Thymus (tissue), 11 donors: ENCODE measurements at regions not wholly inside any gene's neighbourhood (a gene's known extent, or its start where the extent isn't known, plus 50 kb on each side); places are given as distances from the start of the nearest gene placed in this dataset.
"Not testable (repeated sequence)": the region's sequence is repeated elsewhere in the genome, so short reads cannot be mapped to it uniquely, and the experiment has no call there.

Source experiments
- DNase-seq, 9 donors: peaks; one replicate each; pipeline ENCODE4 v3.0.0-alpha.2; 2013; ENCODE audit warnings: low spot score in 9 of 9, low read depth in 6 of 9, missing footprints in 1 of 9
- H3K27ac ChIP-seq, 2 donors: one replicate each; pipeline ENCODE4 v1.5.1; 2013; ENCODE audit warnings: control low read depth in 1 of 2, low read depth in 1 of 2, low read length in 1 of 2, mild to moderate bottlenecking in 1 of 2, moderate library complexity in 1 of 2
- H3K27me3 ChIP-seq, 2 donors: one replicate each; pipeline ENCODE4 v1.5.1; 2013; ENCODE audit warnings: low read length in 1 of 2; ENCODE audit not compliant: control insufficient read depth in 2 of 2, insufficient read depth in 1 of 2
- H3K36me3 ChIP-seq, 2 donors: one replicate each; pipeline ENCODE4 v1.5.1; 2013; ENCODE audit warnings: low read length in 1 of 2, mild to moderate bottlenecking in 1 of 2, moderate library complexity in 1 of 2; ENCODE audit not compliant: control insufficient read depth in 2 of 2, insufficient read depth in 2 of 2
- H3K4me1 ChIP-seq, 2 donors: one replicate each; pipeline ENCODE4 v1.5.1; 2013; ENCODE audit warnings: low read length in 2 of 2; ENCODE audit not compliant: control insufficient read depth in 2 of 2, insufficient read depth in 2 of 2
- H3K4me3 ChIP-seq, 2 donors: one replicate each; pipeline ENCODE4 v1.5.1; 2013; ENCODE audit warnings: low read length in 2 of 2, control low read depth in 1 of 2, mild to moderate bottlenecking in 1 of 2
- H3K9me3 ChIP-seq, 2 donors: one replicate each; pipeline ENCODE4 v1.5.1; 2013; ENCODE audit warnings: low read length in 1 of 2, mild to moderate bottlenecking in 1 of 2; ENCODE audit not compliant: control insufficient read depth in 2 of 2, insufficient read depth in 1 of 2
- WGBS: extraction: QIAGEN DNeasy Blood & Tissue Kit; methylation state at CpG from one replicate; pipeline ENCODE4 v1.1.7; 2013; 5-methylcytosine and 5-hydroxymethylcytosine counted together
- donor health status: healthy.

GRCh38 chr7:119999738-120000475, 273.1 kb upstream of the KCND2 start:
- H3K4me1 ChIP-seq, result no peaks in the 10 kb centered on the region
- no peaks in the 10 kb centered on the region for H3K27me3 ChIP-seq
- WGBS, result 94% methylated on average over 5 of the region's 5 CpGs
- no peak for DNase-seq
- no peaks in the 10 kb centered on the region for H3K36me3 ChIP-seq
- no peak overlapping the region for H3K4me3 ChIP-seq
- no peaks in the 10 kb centered on the region for H3K9me3 ChIP-seq
- no peak overlapping the region for H3K27ac ChIP-seq

- Histone ChIP-seq H3K4me3 (no peak overlapping the region), H3K27ac (no peak overlapping the region), H3K9me3 (no peaks in the 10 kb centered on the region), H3K4me1 (no peaks in the 10 kb centered on the region), H3K27me3 (no peaks in the 10 kb centered on the region), H3K36me3 (no peaks in the 10 kb centered on the region)
- WGBS, result 90% methylated on average over 6 of the region's 6 CpGs
- no peak for DNase-seq
These were observed 267.3 kb upstream of the KCND2 start for GRCh38 chr7:120005720-120006119.

- H3K4me3 ChIP-seq, H3K9me3 ChIP-seq, H3K27ac ChIP-seq, H3K36me3 ChIP-seq, H3K4me1 ChIP-seq, DNase-seq, H3K27me3 ChIP-seq: not testable (repeated sequence)
- WGBS, result 83% methylated on average over 5 of the region's 5 CpGs
These were observed 258.7 kb upstream of the KCND2 start for GRCh38 chr7:120014301-120014700.

GRCh38 chr7:120014925-120015465, 258.0 kb upstream of the KCND2 start:
- H3K27me3 ChIP-seq, result no peaks in the 10 kb centered on the region
- WGBS, result 62% methylated on average over 4 of the region's 4 CpGs
- DNase-seq, result no peak
- no peak overlapping the region for H3K4me3 ChIP-seq
- no peaks in the 10 kb centered on the region for H3K9me3 ChIP-seq
- H3K36me3 ChIP-seq, result no peaks in the 10 kb centered on the region
- H3K4me1 ChIP-seq, result no peaks in the 10 kb centered on the region
- H3K27ac ChIP-seq, result no peak overlapping the region

GRCh38 chr7:120021085-120021484, 251.9 kb upstream of the KCND2 start:
- no peak for DNase-seq
- 70% methylated on average over 1 of the region's 1 CpG for WGBS

GRCh38 chr7:120023494-120024167, 249.3 kb upstream of the KCND2 start:
- Histone ChIP-seq H3K4me3 (no peak overlapping the region), H3K27ac (no peak overlapping the region), H3K4me1 (no peaks in the 10 kb centered on the region), H3K36me3 (no peaks in the 10 kb centered on the region), H3K9me3 (no peaks in the 10 kb centered on the region), H3K27me3 (no peaks in the 10 kb centered on the region)
- no peak for DNase-seq
- 87% methylated on average over 4 of the region's 4 CpGs for WGBS

More at GRCh38 chr7:120021085-120021484, 251.9 kb upstream of the KCND2 start:
- Histone ChIP-seq H3K9me3 (no peaks in the 10 kb centered on the region), H3K36me3 (no peaks in the 10 kb centered on the region), H3K4me1 (no peaks in the 10 kb centered on the region), H3K27me3 (no peaks in the 10 kb centered on the region), H3K4me3 (no peak overlapping the region), H3K27ac (no peak overlapping the region)

GRCh38 chr7:120028636-120029035, 244.3 kb upstream of the KCND2 start:
- Histone ChIP-seq H3K36me3 (no peaks in the 10 kb centered on the region), H3K27ac (no peak overlapping the region), H3K4me3 (no peak overlapping the region), H3K27me3 (no peaks in the 10 kb centered on the region), H3K4me1 (no peaks in the 10 kb centered on the region), H3K9me3 (no peaks in the 10 kb centered on the region)
- no peak for DNase-seq
- 94% methylated on average over 4 of the region's 4 CpGs for WGBS

- DNase-seq, result no peak
- Histone ChIP-seq H3K27me3 (no peaks in the 10 kb centered on the region), H3K9me3 (no peaks in the 10 kb centered on the region), H3K4me3 (no peak overlapping the region), H3K4me1 (no peaks in the 10 kb centered on the region), H3K27ac (no peak overlapping the region), H3K36me3 (no peaks in the 10 kb centered on the region)
- WGBS, result 91% methylated on average over 1 of the region's 1 CpG
These were observed 242.1 kb upstream of the KCND2 start for GRCh38 chr7:120030876-120031275.

- Histone ChIP-seq H3K9me3 (no peaks in the 10 kb centered on the region), H3K27me3 (no peaks in the 10 kb centered on the region), H3K36me3 (no peaks in the 10 kb centered on the region), H3K27ac (no peak overlapping the region), H3K4me3 (no peak overlapping the region), H3K4me1 (no peaks in the 10 kb centered on the region)
- no peak for DNase-seq
- 72% methylated on average over 2 of the region's 2 CpGs for WGBS
These were observed 239.9 kb upstream of the KCND2 start for GRCh38 chr7:120033114-120033513.
